Lung (tissue), 11 donors: ENCODE measurements at regions not wholly inside any gene's neighbourhood (a gene's known extent, or its start where the extent isn't known, plus 50 kb on each side); places are given as distances from the start of the nearest gene placed in this dataset.

Experiments used
- ATAC-seq: fragments of 200-7000 bp; cut with Tn5 transposase; one replicate; pipeline ENCODE4 v1.9.1; 2020; ENCODE audit warnings: moderate number of reproducible peaks; ENCODE audit not compliant: insufficient read depth, low FRiP score
- DNase-seq, 3 donors: peaks; one replicate each; pipeline ENCODE4 v3.0.0-alpha.2; 2013 to 2017
- H3K27ac ChIP-seq, 2 donors: one replicate each; pipeline ENCODE4 v1.5.1; 2013; ENCODE audit warnings: mild to moderate bottlenecking in 2 of 2, moderate library complexity in 2 of 2, control low read depth in 1 of 2, inconsistent platforms in 1 of 2, low read depth in 1 of 2, low read length in 1 of 2
- H3K27me3 ChIP-seq, 3 donors: one replicate each; pipeline ENCODE4 v1.5.1; 2013; ENCODE audit warnings: low read length in 2 of 3; ENCODE audit not compliant: control insufficient read depth in 3 of 3, insufficient read depth in 3 of 3
- H3K36me3 ChIP-seq, 4 donors: one replicate each; pipeline ENCODE4 v1.5.1; 2013; ENCODE audit warnings: low read length in 4 of 4, mild to moderate bottlenecking in 1 of 4, moderate library complexity in 1 of 4; ENCODE audit not compliant: control insufficient read depth in 4 of 4, insufficient read depth in 4 of 4
- H3K4me1 ChIP-seq, 5 donors: one replicate each; pipeline ENCODE4 v1.5.1; 2013; ENCODE audit warnings: low read length in 5 of 5, mild to moderate bottlenecking in 2 of 5, moderate library complexity in 1 of 5; ENCODE audit not compliant: control insufficient read depth in 5 of 5, insufficient read depth in 5 of 5
- H3K4me3 ChIP-seq: one replicate; pipeline ENCODE4 v1.5.1; 2013; ENCODE audit warnings: mild to moderate bottlenecking, control low read depth, moderate library complexity
- H3K9ac ChIP-seq, 2 donors: one replicate each; pipeline ENCODE4 v1.5.1; 2013; ENCODE audit warnings: low read length in 2 of 2, control low read depth in 1 of 2; ENCODE audit not compliant: insufficient read depth in 1 of 2
- H3K9me3 ChIP-seq, 4 donors: one replicate each; pipeline ENCODE4 v1.5.1; 2013; ENCODE audit warnings: low read length in 3 of 4, mild to moderate bottlenecking in 1 of 4, moderate library complexity in 1 of 4; ENCODE audit not compliant: control insufficient read depth in 4 of 4, insufficient read depth in 3 of 4
- WGBS, 2 donors: extraction: QIAGEN DNeasy Blood & Tissue Kit; methylation state at CpG; one replicate each; pipeline ENCODE4 v1.1.7; 2013; 5-methylcytosine and 5-hydroxymethylcytosine counted together
- TF ChIP-seq, protein P1 (sequence below): IDR thresholded peaks from 2 replicates; pipeline ENCODE4 v1.5.1; 2012; ENCODE audit warnings: mild to moderate bottlenecking; ENCODE audit errors: control extremely low read depth, extremely low read depth
- donor health status: control.
- donor health status: control.
- donor health status: Bipolar disorder and iron deficiency.
- donor health status: healthy.
- donor health status: DM: yes; HTN: yes; CAD: no.

DNA sequence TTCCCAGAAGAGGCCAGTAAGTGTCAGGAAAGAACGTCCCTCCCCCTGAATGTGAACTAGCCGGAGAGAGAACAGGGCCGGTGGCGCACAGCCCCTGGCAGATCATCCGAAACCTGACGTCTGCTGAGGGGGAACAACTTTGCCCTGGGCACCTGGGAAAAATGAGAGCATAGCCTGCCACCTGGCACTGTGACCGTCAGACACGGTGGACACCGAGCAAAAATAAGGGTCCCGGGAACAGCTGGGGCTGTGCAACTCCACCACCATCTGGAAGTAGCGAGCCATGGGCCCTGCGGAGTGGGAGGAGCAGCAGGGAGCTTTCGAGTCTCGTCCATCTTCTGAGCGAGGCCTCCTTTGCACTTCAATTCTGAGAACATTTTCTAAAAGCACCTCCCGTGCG lies 110.8 kb downstream of the EDN3 start:
- Histone ChIP-seq H3K9me3 (peaks cover 0 to 5% (median 0%) of the 10 kb centered on the region in 4 donors), H3K27me3 (peaks cover 0 to 3% (median 0%) of the 10 kb centered on the region in 3 donors), H3K36me3 (no peaks in the 10 kb centered on the region), H3K4me1 (peaks cover 0 to 7% (median 1%) of the 10 kb centered on the region in 5 donors), H3K27ac (no peak overlapping the region), H3K4me3 (no peak overlapping the region), H3K9ac (no peak overlapping the region)
- TF ChIP-seq, protein P1, sequence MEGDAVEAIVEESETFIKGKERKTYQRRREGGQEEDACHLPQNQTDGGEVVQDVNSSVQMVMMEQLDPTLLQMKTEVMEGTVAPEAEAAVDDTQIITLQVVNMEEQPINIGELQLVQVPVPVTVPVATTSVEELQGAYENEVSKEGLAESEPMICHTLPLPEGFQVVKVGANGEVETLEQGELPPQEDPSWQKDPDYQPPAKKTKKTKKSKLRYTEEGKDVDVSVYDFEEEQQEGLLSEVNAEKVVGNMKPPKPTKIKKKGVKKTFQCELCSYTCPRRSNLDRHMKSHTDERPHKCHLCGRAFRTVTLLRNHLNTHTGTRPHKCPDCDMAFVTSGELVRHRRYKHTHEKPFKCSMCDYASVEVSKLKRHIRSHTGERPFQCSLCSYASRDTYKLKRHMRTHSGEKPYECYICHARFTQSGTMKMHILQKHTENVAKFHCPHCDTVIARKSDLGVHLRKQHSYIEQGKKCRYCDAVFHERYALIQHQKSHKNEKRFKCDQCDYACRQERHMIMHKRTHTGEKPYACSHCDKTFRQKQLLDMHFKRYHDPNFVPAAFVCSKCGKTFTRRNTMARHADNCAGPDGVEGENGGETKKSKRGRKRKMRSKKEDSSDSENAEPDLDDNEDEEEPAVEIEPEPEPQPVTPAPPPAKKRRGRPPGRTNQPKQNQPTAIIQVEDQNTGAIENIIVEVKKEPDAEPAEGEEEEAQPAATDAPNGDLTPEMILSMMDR: no peak
- WGBS, 2 donors: 85 to 88% methylated on average over 17 of the region's 17 CpGs
- DNase-seq (no peak), ATAC-seq (no peak)

DNA sequence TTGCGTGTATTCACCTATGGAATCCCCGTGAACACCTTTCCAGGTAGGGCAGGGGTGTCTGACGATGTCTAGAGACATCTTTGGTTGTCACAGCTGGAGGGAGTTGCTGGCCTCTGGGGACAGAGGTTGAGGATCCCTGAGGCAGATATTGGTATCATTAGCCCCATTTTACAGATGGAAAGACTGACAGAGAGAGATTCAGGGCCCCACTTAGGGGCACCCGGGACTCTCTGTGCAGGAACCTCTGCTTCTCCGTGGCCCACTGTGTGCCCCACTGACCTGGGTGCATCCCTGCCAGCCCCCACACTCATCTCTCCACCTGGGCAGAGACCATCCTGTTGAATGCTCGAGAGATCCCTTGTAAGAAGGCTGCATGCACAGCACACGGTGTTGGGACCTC lies 111.2 kb downstream of the EDN3 start:
- TF ChIP-seq, protein P1: no peak
- Histone ChIP-seq H3K36me3 (no peaks in the 10 kb centered on the region), H3K9me3 (peaks cover 0 to 5% (median 0%) of the 10 kb centered on the region in 4 donors), H3K27ac (no peak overlapping the region), H3K9ac (no peak overlapping the region), H3K4me1 (peaks cover 0 to 5% (median 1%) of the 10 kb centered on the region in 5 donors), H3K4me3 (no peak overlapping the region), H3K27me3 (peaks cover 0 to 3% (median 0%) of the 10 kb centered on the region in 3 donors)
- whole genome bisulfite sequencing, 2 donors: 79 to 87% methylated on average over 7 of the region's 7 CpGs
- DNase-seq (no peak), ATAC-seq (no peak)

DNA sequence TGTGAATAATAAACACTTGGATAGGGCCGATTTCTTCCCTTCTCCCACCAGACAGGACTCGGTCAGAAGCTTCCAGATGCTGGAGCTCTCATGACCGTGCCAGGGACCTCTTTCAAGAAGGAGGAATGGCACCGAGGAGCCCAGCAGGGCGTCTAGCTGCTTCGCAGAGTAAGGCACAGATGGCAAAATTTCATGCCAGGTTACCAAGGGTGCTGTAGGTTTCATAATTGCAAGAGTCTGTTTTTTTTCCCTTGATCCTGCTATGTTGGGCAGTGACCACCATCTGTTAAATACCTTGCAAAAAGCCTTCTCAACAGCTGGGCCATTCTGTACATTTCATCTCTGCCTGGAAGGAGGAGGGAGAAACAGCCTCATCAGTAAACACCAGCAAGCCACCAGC lies 111.8 kb downstream of the EDN3 start:
- H3K27ac ChIP-seq: no peak overlapping the region
- ATAC-seq: no peak
- peaks cover 0 to 3% (median 0%) of the 10 kb centered on the region in 3 donors for H3K27me3 ChIP-seq
- no peak overlapping the region for H3K4me3 ChIP-seq
- no peaks in the 10 kb centered on the region for H3K36me3 ChIP-seq
- TF ChIP-seq, protein P1: no peak
- 85 to 90% methylated on average over 6 of the region's 6 CpGs for WGBS, 2 donors
- no peak for DNase-seq
- peaks cover 0 to 5% (median 0%) of the 10 kb centered on the region in 4 donors for H3K9me3 ChIP-seq
- no peak overlapping the region for H3K9ac ChIP-seq
- peaks cover 0 to 5% (median 0%) of the 10 kb centered on the region in 5 donors for H3K4me1 ChIP-seq

DNA sequence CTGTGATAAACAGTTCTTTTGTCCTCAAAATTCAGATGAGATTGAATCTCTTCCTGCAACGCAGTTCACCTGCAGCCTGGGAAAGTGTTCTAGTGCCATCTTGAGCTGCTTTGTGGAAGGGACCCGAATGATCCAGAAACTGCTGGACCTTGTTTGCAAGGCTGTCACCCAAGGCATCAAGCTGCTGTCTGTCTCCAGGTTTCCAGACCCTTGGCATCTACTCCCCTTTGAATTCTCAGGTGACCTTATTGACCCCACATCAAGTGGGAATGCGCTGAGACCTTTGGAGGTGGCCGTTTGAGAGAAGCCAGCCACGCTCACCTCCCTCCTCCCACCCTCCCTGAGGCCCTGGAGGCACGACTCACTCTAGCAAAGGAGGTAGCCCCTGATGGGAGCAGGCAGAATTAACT lies 112.5 kb downstream of the EDN3 start:
- peaks cover 0 to 5% (median 0%) of the 10 kb centered on the region in 5 donors for H3K4me1 ChIP-seq
- H3K36me3 ChIP-seq: no peaks in the 10 kb centered on the region
- peaks cover 0 to 5% (median 0%) of the 10 kb centered on the region in 4 donors for H3K9me3 ChIP-seq
- ATAC-seq (no peak), DNase-seq (peak in 1 of 3 donors; percentile 27)
- WGBS, 2 donors: 61 to 74% methylated on average over 6 of the region's 6 CpGs
- peaks cover 0 to 3% (median 0%) of the 10 kb centered on the region in 3 donors for H3K27me3 ChIP-seq
- H3K4me3 ChIP-seq: no peak overlapping the region
- no peak overlapping the region for H3K9ac ChIP-seq
- TF ChIP-seq, protein P1: no peak
- H3K27ac ChIP-seq: no peak overlapping the region
